Activated CD4-positive, alpha-beta T cell treated with anti-CD3 and anti-CD28 coated beads, Interleukin-2, Interleukin-6, amounts not matched to agents 100 ng/mL and 50 ng/mL, durations not matched to agents 16 hours and 8 hours (primary cell): ENCODE measurements at regions not wholly inside any gene's neighbourhood (a gene's known extent, or its start where the extent isn't known, plus 50 kb on each side); places are given as distances from the start of the nearest gene placed in this dataset.
"Not testable (repeated sequence)": the region's sequence is repeated elsewhere in the genome, so short reads cannot be mapped to it uniquely, and the experiment has no call there.

Experiments
- DNase-seq: peaks from one replicate; pipeline ENCODE4 v3.0.0-alpha.2; 2020

GRCh38 chr6:155791891-155792290 lies 336.3 kb upstream of the NOX3 start:
- DNase-seq: no peak

GRCh38 chr6:155791186-155791585 lies 335.5 kb upstream of the NOX3 start:
- no peak for DNase-seq

- no peak for DNase-seq
These were observed 331.5 kb upstream of the NOX3 start for GRCh38 chr6:155787168-155787567.

- no peak for DNase-seq
These were observed 330.9 kb upstream of the NOX3 start for GRCh38 chr6:155786528-155786927.

- DNase-seq: no peak
These were observed 327.3 kb upstream of the NOX3 start for GRCh38 chr6:155782739-155783459.

- DNase-seq: no peak
These were observed 326.7 kb upstream of the NOX3 start for GRCh38 chr6:155782320-155782731.

GRCh38 chr6:155779456-155779855 lies 323.8 kb upstream of the NOX3 start:
- no peak for DNase-seq

- no peak for DNase-seq
These were observed 322.7 kb upstream of the NOX3 start for GRCh38 chr6:155778336-155778735.

GRCh38 chr6:155771822-155772221 lies 316.2 kb upstream of the NOX3 start:
- DNase-seq: no peak

- DNase-seq: no peak
These were observed 315.2 kb upstream of the NOX3 start for GRCh38 chr6:155770856-155771255.

- DNase-seq: no peak
These were observed 314.7 kb upstream of the NOX3 start for GRCh38 chr6:155770313-155770712.

GRCh38 chr6:155765275-155766194 lies 309.9 kb upstream of the NOX3 start:
- DNase-seq: no peak

GRCh38 chr6:155762649-155763048 lies 307.0 kb upstream of the NOX3 start:
- no peak for DNase-seq

GRCh38 chr6:155755452-155755851 lies 299.8 kb upstream of the NOX3 start:
- DNase-seq: no peak

- not testable (repeated sequence) for DNase-seq
These were observed 293.1 kb upstream of the NOX3 start for GRCh38 chr6:155748778-155749177.

- DNase-seq: no peak
These were observed 291.9 kb upstream of the NOX3 start for GRCh38 chr6:155747491-155747890.

- no peak for DNase-seq
These were observed 285.3 kb upstream of the NOX3 start for GRCh38 chr6:155740781-155741399.

GRCh38 chr6:155738602-155739105 lies 283.0 kb upstream of the NOX3 start:
- no peak for DNase-seq

- DNase-seq: no peak
These were observed 261.7 kb upstream of the NOX3 start for GRCh38 chr6:155717374-155717773.

- no peak for DNase-seq
These were observed 255.1 kb upstream of the NOX3 start for GRCh38 chr6:155710704-155711103.

- DNase-seq: no peak
These were observed 253.6 kb upstream of the NOX3 start for GRCh38 chr6:155709262-155709661.

- DNase-seq: no peak
These were observed 252.5 kb upstream of the NOX3 start for GRCh38 chr6:155708100-155708499.

GRCh38 chr6:155706806-155707205 lies 251.2 kb upstream of the NOX3 start:
- DNase-seq: no peak
